Natural killer cell (primary cell): ENCODE measurements at regions not wholly inside any gene's neighbourhood (a gene's known extent, or its start where the extent isn't known, plus 50 kb on each side); places are given as distances from the start of the nearest gene placed in this dataset.
A peak's percentile ranks its signal among the peaks of the same experiment; 100 is the strongest.
"Not testable (repeated sequence)": the region's sequence is repeated elsewhere in the genome, so short reads cannot be mapped to it uniquely, and the experiment has no call there.

ENCODE experiments used
- ATAC-seq, 3 donors: fragments of 150-1000 bp in 2 of 3; fragments of 200-7000 bp in 1 of 3; cut with Tn5 transposase; 1 replicate in 1 of 3; 2 replicates in 2 of 3; pipeline ENCODE4 v1.10.0; 2021; ENCODE audit warnings: mild to moderate bottlenecking in 2 of 3, moderate library complexity in 2 of 3
- DNase-seq, 2 donors: peaks; one replicate each; pipeline versions ENCODE4 v3.0.0 to v3.0.0-alpha.2; 2013 to 2021; ENCODE audit warnings: mixed read lengths in 1 of 2
- H3K27ac ChIP-seq: one replicate; pipeline ENCODE4 v1.5.1; 2013; ENCODE audit warnings: mild to moderate bottlenecking, low read length
- H3K27me3 ChIP-seq: one replicate; pipeline ENCODE4 v1.6.1; 2013; ENCODE audit warnings: low read length; ENCODE audit not compliant: control insufficient read depth, insufficient read depth
- H3K36me3 ChIP-seq: one replicate; pipeline ENCODE4 v1.6.1; 2013; ENCODE audit warnings: low read length; ENCODE audit not compliant: control insufficient read depth, insufficient read depth
- H3K4me1 ChIP-seq: one replicate; pipeline ENCODE4 v1.6.1; 2013; ENCODE audit warnings: low read length; ENCODE audit not compliant: control insufficient read depth, insufficient read depth
- H3K4me3 ChIP-seq: one replicate; pipeline ENCODE4 v1.5.1; 2013; ENCODE audit warnings: low read length
- H3K9me3 ChIP-seq: one replicate; pipeline ENCODE4 v1.6.1; 2013; ENCODE audit warnings: low read length; ENCODE audit not compliant: control insufficient read depth, insufficient read depth
- H3K27ac Mint-ChIP-seq, 2 donors: one replicate each; pipeline ENCODE4 v1.8.0; 2022; ENCODE audit warnings: mild to moderate bottlenecking in 2 of 2, mixed read lengths in 2 of 2, moderate library complexity in 1 of 2
- H3K27me3 Mint-ChIP-seq, 2 donors: one replicate each; pipeline ENCODE4 v1.8.0; 2022; ENCODE audit warnings: low read depth in 2 of 2, mixed read lengths in 2 of 2
- H3K36me3 Mint-ChIP-seq: one replicate; pipeline ENCODE4 v1.8.0; 2022; ENCODE audit warnings: mixed read lengths
- H3K4me1 Mint-ChIP-seq, 2 donors: one replicate each; pipeline ENCODE4 v1.8.0; 2022; ENCODE audit warnings: mixed read lengths in 2 of 2
- H3K4me3 Mint-ChIP-seq: one replicate; pipeline ENCODE4 v1.8.0; 2022; ENCODE audit warnings: mild to moderate bottlenecking, moderate library complexity, mixed read lengths
- H3K9me3 Mint-ChIP-seq, 2 donors: one replicate each; pipeline ENCODE4 v1.8.0; 2022; ENCODE audit warnings: mixed read lengths in 2 of 2
- CTCF ChIP-seq: fragments of 200-600 bp; IDR thresholded peaks from one replicate; pipeline ENCODE4 v1.8.0; 2022; ENCODE audit warnings: antibody characterized with exemption
- WGBS: methylation state at CpG from one replicate; pipeline ENCODE4 v1.1.7; 2013; ENCODE audit warnings: missing lambda C conversion rate; ENCODE audit not compliant: insufficient coverage; 5-methylcytosine and 5-hydroxymethylcytosine counted together
- intact Hi-C: fragments of 100-400 bp; cut with micrococcal nuclease; formaldehyde crosslinking; loops from one replicate; pipeline ENCODE4 v1.14.2; 2022

GRCh38 chr12:131387281-131388163 is 323.4 kb upstream of the SFSWAP start:
- Mint-ChIP-seq H3K27me3 (peaks cover 0 to 6% of the 10 kb centered on the region in 2 donors), H3K9me3 (no peaks in the 10 kb centered on the region), H3K36me3 (no peaks in the 10 kb centered on the region), H3K4me3 (no peak overlapping the region), H3K4me1 (no peaks in the 10 kb centered on the region), H3K27ac (no peak overlapping the region)
- ATAC-seq = peak in 1 of 3 donors; percentile 22
- Histone ChIP-seq H3K4me3 (no peak overlapping the region), H3K36me3 (no peaks in the 10 kb centered on the region), H3K27ac (no peak overlapping the region), H3K27me3 (no peaks in the 10 kb centered on the region), H3K4me1 (no peaks in the 10 kb centered on the region), H3K9me3 (no peaks in the 10 kb centered on the region)
- no peak for DNase-seq
- TF ChIP-seq CTCF = no peak
- intact Hi-C loops = no loop called here
- 64% methylated on average over 35 of the region's 35 CpGs for WGBS

- DNase-seq, H3K27me3 Mint-ChIP-seq, H3K9me3 Mint-ChIP-seq, H3K27ac Mint-ChIP-seq, intact Hi-C loops, H3K36me3 ChIP-seq, H3K9me3 ChIP-seq, H3K4me1 Mint-ChIP-seq, ATAC-seq, H3K4me3 Mint-ChIP-seq, H3K4me1 ChIP-seq, H3K4me3 ChIP-seq, H3K36me3 Mint-ChIP-seq, H3K27me3 ChIP-seq, H3K27ac ChIP-seq: not testable (repeated sequence)
- 69% methylated on average over 8 of the region's 10 CpGs for WGBS
Observed at GRCh38 chr12:131388164-131389053, 322.5 kb upstream of the SFSWAP start.

- H3K9me3 ChIP-seq = no peaks in the 10 kb centered on the region
- H3K27me3 ChIP-seq = no peaks in the 10 kb centered on the region
- Mint-ChIP-seq H3K9me3 (no peaks in the 10 kb centered on the region), H3K36me3 (no peaks in the 10 kb centered on the region), H3K4me3 (no peak overlapping the region), H3K27me3 (peaks cover 0 to 6% of the 10 kb centered on the region in 2 donors), H3K4me1 (no peaks in the 10 kb centered on the region), H3K27ac (no peak overlapping the region)
- no peaks in the 10 kb centered on the region for H3K36me3 ChIP-seq
- no peak overlapping the region for H3K4me3 ChIP-seq
- H3K27ac ChIP-seq = no peak overlapping the region
- no peak for TF ChIP-seq CTCF
- ATAC-seq = peak in 1 of 3 donors; percentile 28
- intact Hi-C loops = no loop called here
- DNase-seq = no peak
- no peaks in the 10 kb centered on the region for H3K4me1 ChIP-seq
- 84% methylated on average over 11 of the region's 11 CpGs for WGBS
Observed at GRCh38 chr12:131389054-131390013, 321.6 kb upstream of the SFSWAP start.
